Retinal pigment epithelial cell (primary cell): ENCODE measurements at regions not wholly inside any gene's neighbourhood (a gene's known extent, or its start where the extent isn't known, plus 50 kb on each side); places are given as distances from the start of the nearest gene placed in this dataset.
A peak's percentile ranks its signal among the peaks of the same experiment; 100 is the strongest.

ENCODE experiments used
- DNase-seq: peaks from one replicate; pipeline ENCODE4 v3.0.0-alpha.2; 2010; ENCODE audit warnings: low read depth
- H3K4me3 ChIP-seq: 2 replicates; pipeline ENCODE4 v1.5.1; 2011; ENCODE audit warnings: mild to moderate bottlenecking, low read length, control low read depth, moderate library complexity
- CTCF ChIP-seq: conservative IDR thresholded peaks from 2 replicates; pipeline ENCODE4 v1.5.1; 2011; ENCODE audit warnings: low read depth, low read length, control low read depth, inconsistent platforms

GRCh38 chr2:37558623-37559022 lies 112.8 kb downstream of the CDC42EP3 start:
- no peak for DNase-seq
- TF ChIP-seq CTCF: no peak

DNA sequence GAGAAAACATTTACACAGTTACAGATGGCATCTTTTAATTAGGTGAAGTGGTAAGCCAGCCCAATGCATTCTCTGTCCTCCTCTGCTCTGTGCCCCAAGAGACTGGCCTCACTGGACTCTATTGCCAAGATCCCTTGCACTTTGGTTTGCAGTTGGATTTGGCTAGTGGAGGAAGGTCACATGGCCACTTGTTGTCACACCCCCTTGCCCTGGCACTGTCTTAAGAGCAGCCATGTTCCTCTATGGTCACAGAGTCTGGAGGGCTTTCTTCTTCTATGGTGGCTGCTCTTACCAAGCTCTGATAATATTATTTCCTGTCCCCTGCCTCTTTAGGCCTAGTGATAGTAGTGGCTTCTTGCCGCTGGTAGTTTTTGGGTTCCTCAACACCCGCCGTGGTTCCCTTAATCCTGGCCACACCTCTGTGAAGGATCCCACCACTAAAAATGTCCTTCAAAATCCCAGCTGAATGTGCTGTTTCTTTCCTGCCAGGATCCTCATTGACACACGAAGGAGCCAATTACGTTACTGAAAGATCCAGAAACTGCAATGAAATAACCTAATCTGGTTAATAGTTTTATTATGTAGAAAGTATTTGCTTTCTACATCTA lies 111.1 kb downstream of the CDC42EP3 start:
- DNase-seq: no peak
- H3K4me3 ChIP-seq: no peak overlapping the region
- no peak for TF ChIP-seq CTCF

More at GRCh38 chr2:37558623-37559022, 112.8 kb downstream of the CDC42EP3 start:
- H3K4me3 ChIP-seq: no peak overlapping the region

DNA sequence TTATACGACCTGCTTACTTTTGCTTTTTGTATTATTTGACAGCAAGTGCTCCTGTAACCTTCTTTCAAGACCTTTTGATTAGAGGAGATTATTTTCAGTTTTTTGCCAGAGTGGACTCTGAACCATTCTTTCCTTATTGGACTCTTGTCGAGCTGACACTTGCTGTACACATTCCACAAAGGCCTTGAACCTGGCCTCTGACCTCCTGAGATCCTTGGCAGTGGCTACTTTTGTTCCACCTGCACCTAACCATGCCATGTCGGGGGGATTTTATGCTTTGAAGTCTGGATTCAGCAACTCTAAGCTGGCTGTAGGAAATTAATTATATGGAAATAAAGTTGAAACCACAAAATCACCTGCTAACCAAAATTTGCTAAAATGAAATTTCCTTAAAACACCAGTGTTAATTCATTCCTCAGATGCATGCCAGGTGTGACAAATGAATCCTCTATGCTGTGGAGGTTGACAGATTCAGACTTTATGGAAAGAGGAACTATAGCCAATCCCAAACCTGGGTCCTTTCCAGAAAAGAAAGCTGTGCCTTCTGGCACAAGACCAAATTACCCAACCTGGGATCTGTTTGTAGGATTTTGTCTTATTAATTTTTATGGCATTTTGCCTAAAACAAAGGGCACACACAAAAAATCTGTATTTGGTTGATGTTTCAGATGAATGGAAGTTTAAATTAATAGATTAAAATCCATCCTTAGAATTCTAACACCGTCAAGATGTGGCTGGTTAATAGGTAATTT lies 110.4 kb downstream of the CDC42EP3 start:
- no peak for TF ChIP-seq CTCF
- no peak for DNase-seq
- H3K4me3 ChIP-seq: no peak overlapping the region

DNA sequence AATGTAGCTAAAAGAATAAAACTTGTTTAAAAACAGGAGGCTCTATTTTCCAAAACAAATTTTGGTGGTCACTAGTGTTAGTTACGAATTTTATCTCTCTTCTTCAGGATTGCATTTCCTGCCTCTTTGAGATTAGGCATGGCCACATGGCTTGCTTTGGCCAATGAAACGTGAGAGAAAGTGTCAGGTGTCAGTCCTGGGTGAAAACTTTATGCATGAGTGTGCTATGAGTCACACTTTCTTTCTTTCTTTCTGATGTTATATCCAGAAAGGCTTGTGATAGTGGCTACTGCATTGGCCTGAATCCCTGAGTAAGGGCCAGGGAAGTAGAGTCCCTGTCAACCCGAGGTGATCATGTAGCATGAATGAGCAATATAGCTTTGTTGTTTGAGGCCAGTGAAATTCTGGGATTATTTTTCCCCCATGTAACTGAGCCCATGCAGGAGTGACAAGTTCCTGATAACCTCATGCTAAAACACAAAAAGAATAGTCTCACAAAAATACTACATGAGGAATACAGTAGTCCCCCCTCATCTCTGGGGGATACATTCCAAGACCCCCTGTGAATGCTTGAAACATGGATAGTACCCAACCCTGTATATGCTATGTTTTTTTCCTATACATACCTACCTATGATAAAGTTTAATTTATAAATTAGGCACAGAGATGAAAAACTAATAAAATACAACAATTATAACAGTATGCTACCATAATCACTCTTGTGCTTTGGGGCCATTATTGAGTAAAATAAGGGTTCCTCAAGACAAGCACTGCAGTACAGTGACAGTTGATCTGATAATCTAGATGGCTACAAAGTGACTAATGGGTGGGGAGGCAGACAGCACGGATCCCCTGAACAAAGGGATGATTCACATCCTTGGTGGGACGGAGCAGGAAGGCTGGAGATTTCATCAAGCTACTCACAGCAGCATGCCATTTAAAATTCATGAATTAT lies 109.5 kb downstream of the CDC42EP3 start:
- DNase-seq: peak; percentile 88
- no peak for TF ChIP-seq CTCF

DNA sequence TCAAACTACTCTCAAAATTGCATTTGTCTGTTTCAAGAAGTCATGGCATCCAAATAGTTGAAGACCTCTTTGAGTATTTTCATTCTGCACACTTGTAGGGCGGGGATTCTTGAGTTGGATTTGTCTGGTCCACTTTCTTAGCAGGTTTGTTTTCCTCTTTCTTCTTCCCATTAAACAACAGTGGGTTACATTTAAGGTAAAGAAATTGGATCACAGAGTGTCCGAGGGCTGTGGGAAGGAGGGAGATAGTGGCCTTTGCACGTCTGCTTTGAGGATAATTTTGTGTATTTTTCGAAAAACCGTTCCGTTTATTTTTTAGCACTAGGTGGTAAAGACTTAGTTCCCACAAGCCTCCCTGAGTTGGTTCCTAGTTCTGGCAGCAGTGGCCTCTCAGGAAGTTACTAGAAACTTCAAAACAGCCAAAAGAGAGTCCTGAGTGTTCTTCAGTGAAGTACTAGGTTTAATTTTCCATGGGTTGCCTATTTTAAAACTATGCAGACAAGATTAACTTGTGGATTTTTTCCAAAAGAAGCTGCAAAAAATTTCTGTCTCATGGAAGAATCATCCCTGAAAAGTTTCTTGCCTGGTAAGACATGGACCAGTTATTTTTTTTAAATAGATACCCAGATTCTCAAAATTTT lies 107.9 kb downstream of the CDC42EP3 start:
- no peak for DNase-seq
- TF ChIP-seq CTCF: no peak
- H3K4me3 ChIP-seq: no peak overlapping the region

More for the DNA sequence above, 109.5 kb downstream of the CDC42EP3 start:
- no peak overlapping the region for H3K4me3 ChIP-seq

- TF ChIP-seq CTCF: no peak
- no peak overlapping the region for H3K4me3 ChIP-seq
- no peak for DNase-seq
Measured at GRCh38 chr2:37564356-37564755, 107.1 kb downstream of the CDC42EP3 start.
